ENCODE measurements at regions not wholly inside any gene's neighbourhood (a gene's known extent, or its start where the extent isn't known, plus 50 kb on each side); places are given as distances from the start of the nearest gene placed in this dataset.
"Not testable (repeated sequence)": the region's sequence is repeated elsewhere in the genome, so short reads cannot be mapped to it uniquely, and the experiment has no call there.

- DNase-seq = no peak
Measured at GRCh38 chr18:9021458-9021857, 81.0 kb upstream of the NDUFV2 start.

GRCh38 chr18:9022397-9023155, 79.9 kb upstream of the NDUFV2 start:
- no peak for DNase-seq

DNA sequence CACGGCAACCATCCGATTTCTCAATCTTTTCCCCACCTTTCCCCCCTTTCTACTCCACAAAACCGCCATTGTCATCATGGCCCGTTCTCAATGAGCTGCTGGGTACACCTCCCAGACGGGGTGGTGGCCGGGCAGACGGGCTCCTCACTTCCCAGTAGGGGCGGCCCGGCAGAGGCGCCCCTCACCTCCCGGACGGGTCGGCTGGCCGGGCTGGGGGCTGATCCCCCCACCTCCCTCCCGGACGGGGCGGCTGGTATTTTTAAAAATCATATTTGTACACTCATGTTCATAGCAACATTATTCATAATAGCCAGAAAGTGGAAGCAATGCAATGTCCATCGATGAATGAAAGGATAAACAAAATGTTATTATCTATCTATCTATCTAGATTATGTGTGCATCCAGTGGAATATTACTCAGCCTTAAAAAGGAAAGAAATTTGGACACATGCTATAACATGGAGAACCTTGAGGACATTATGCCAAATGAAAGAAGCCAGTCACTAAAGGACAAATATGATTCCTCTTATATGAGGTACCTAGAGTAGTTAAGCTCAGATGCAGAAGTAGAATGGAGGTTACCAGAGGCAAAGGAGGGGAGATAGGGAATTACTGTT, 78.4 kb upstream of the NDUFV2 start:
- not testable (repeated sequence) for DNase-seq

DNA sequence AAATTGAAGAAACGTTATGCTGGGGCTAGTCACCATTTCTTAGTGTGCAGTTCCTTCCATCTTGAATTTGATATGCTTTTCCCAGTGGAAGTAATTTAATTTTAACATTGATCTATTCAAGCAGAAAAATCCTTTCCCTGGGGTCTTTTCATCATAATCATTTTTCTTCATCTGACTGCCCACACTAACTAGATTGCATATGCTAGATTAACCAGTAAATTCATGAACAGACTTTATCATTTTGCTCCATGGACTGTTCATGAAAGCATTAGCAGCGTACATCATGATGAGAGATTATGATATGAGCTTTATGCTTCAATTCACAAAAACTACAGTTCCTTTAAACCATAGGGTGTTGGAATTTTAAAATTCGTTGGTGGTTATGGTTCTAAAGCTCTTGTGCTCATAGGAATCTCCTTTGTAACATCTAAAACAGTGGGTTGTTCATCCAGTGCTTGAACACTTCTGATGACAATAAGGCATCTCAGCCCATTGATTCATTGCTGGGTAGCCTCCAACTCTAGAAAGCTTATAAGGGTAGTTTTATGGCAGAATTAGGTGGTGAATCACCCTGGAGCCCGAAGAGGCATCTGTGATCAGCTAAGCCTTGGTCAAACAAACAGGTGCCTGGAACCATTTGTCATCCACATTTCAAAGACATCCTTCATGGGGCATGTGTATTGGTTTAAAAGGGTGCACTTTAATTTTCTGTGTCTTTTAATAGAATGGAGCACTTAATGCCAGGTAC, 77.2 kb upstream of the NDUFV2 start:
- DNase-seq = no peak

GRCh38 chr18:9029131-9029530, 73.4 kb upstream of the NDUFV2 start:
- DNase-seq = no peak

GRCh38 chr18:9032519-9032918, 70.0 kb upstream of the NDUFV2 start:
- no peak for DNase-seq

GRCh38 chr18:9038277-9038871, 64.1 kb upstream of the NDUFV2 start:
- no peak for DNase-seq

GRCh38 chr18:9039441-9040071, 62.9 kb upstream of the NDUFV2 start:
- DNase-seq = no peak

GRCh38 chr18:9042766-9043481, 59.6 kb upstream of the NDUFV2 start:
- DNase-seq = no peak

DNA sequence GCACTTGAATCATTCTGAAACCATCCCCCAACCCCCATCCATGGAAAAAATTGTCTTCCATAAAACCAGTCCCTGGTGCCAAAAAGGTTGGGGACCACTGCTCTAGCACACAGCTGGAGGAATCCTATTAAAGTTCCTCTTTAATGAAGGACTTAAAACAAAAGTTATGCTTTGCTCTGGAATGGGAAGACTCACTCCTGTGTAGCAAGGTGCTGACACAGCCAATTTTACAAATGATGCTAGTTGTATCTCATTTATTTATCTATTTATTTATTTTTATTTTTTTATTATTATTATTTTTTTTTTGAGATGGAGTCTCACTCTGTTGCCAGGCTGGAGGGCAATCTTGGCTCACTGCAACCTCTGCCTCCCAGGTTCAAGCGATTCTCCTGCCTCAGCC, 58.9 kb upstream of the NDUFV2 start:
- DNase-seq = no peak

DNA sequence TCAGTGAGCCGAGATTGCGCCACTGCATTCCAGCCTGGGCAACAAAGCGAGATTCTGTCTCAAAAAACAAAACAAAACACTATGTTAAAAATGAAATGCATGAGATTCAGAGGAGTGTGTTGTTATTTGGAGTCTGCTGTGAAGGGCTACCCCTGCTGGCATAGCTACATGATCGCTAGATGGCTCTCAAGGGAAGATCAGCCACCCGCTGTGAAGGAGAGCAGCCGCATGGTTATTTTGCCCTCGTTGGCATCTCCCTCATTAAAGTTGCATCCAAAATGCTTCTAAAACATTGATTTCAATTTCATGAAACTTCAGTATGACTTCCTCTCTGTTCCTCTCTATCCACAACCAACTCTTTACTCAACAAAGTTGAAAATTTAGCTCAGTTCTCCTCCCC, 54.8 kb upstream of the NDUFV2 start:
- DNase-seq = no peak

DNA sequence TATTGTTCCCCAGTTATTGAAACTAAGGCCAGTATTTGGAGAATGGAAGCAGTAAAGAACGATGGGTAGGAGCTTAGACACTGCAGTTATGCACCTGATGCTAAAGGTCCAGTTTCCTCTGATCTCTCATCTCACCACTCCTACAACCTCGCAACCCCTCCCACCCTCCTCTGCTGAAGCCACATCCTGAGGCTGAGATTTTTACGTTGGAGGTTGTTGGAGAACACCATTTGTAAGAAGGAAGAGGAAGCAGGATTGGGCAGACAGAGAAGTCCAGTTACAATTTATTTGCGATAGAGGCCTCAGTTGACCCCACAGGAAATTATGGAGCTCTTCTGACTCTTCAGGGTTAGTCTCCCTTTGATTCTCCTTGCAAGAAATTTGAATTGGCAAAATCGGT, 54.3 kb upstream of the NDUFV2 start:
- DNase-seq = no peak

GRCh38 chr18:9048808-9049494, 53.5 kb upstream of the NDUFV2 start:
- DNase-seq = no peak

DNA sequence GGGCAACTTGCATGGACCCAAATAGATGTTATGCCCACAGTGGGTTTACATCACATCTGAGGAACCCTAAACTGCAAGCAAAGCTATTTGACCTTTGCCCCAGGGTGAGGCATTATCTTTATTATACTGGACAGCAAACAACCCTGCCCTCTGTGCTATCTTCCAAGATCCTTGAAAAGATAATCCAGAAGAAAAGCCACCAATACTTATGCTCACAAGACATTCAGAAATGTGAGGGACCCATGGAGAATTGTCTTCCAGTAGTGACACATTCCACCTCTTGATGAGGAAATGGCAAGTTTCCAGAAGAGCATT, 53.0 kb upstream of the NDUFV2 start:
- no peak for DNase-seq

DNA sequence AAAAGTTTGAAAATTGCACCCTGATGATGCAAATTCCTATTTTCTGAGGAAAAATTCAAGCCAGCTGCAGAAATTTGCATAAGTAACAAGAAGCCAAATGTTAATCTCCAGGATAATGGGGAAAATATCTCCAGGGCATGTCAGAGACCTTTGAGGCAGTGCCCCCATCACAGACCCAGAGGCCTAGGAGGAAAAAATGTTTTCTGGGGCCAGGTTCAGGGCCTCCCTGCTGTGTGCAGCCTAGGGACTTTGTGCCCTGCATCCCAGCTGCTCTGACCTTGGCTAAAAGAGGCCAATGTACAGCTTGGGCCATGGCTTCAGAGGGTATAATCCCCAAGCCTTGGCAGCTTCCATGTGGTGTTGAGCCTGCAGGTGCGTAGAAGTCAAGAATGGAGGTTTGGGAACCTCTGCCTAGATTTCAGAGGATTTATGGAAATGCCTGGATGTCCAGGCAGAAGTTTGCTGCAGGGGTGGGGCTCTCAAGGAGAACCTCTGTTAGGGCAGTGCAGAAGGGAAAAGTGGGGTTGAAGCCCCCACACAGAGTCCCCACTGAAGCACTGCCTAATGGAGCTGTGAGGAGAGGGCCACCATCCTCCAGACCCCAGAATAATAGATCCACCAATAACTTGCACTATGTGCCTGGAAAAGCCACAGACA, 51.7 kb upstream of the NDUFV2 start:
- DNase-seq = not testable (repeated sequence)
